ENCODE measurements at regions not wholly inside any gene's neighbourhood (a gene's known extent, or its start where the extent isn't known, plus 50 kb on each side); places are given as distances from the start of the nearest gene placed in this dataset.
"Not testable (repeated sequence)": the region's sequence is repeated elsewhere in the genome, so short reads cannot be mapped to it uniquely, and the experiment has no call there.

GRCh38 chr13:74562381-74562780 lies 428.2 kb upstream of the KLF12 start:
- Histone ChIP-seq H3K27ac (ENCODE audit: low read depth, low read length, severe bottlenecking) (no peak overlapping the region), H3K9me3 (ENCODE audit: control insufficient read depth, low read length) (no peaks in the 10 kb centered on the region), H3K4me3 (ENCODE audit: extremely low read depth, insufficient read depth, low read length, poor library complexity, severe bottlenecking) (no peak overlapping the region), H3K36me3 (ENCODE audit: control insufficient read depth, insufficient read depth, low read length) (no peaks in the 10 kb centered on the region), H3K4me1 (ENCODE audit: control insufficient read depth, insufficient read depth, low read length, poor library complexity, severe bottlenecking) (no peaks in the 10 kb centered on the region)
- no CpG with 5 or more reads among the region's 1 CpG for WGBS, 2 experiments (ENCODE audit: insufficient coverage in 2 of 2)

DNA sequence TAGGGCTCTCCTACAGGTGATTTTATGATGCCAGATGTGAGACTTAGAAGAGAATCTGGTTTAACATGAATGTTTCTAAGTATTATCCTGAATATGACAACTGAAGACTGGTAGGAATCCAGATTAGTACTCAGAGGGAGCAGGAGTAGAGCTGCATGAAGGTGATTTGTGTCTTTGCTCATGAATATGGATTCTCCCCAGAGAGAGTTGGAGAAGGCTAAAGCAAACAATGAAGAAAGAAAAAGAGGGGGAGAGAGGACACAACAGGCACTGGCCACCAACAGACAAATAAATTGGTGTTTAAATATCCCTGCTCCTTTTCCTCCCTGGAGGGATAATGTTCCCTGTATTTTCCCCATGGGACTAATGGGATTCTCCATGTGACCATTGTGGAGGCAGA lies 427.0 kb upstream of the KLF12 start:
- no peaks in the 10 kb centered on the region for H3K36me3 ChIP-seq (ENCODE audit: control insufficient read depth, insufficient read depth, low read length)
- H3K4me3 ChIP-seq (ENCODE audit: extremely low read depth, insufficient read depth, low read length, poor library complexity, severe bottlenecking) = no peak overlapping the region
- H3K9me3 ChIP-seq (ENCODE audit: control insufficient read depth, low read length) = no peaks in the 10 kb centered on the region
- no peaks in the 10 kb centered on the region for H3K4me1 ChIP-seq (ENCODE audit: control insufficient read depth, insufficient read depth, low read length, poor library complexity, severe bottlenecking)
- H3K27ac ChIP-seq (ENCODE audit: low read depth, low read length, severe bottlenecking) = no peak overlapping the region

DNA sequence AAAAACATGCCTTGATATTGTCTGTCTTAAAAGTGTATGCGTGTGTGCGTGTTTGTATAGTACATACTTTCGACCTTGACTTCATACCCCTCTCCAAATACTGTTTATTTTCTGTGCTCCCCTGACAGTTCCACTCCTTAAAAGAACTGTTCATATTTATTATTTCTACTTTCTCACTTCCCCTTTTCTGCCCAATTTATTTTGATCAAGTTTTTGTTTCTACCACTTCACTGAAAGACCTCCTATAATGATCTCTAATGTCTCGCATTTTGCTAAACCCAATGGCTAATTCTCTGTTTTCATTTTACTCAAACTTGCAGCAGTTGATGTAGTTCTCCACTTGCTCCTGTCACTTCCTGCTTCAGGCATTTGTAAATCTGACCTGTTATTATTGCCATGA lies 426.1 kb upstream of the KLF12 start:
- H3K4me1 ChIP-seq (ENCODE audit: control insufficient read depth, insufficient read depth, low read length, poor library complexity, severe bottlenecking) = no peaks in the 10 kb centered on the region
- H3K27ac ChIP-seq (ENCODE audit: low read depth, low read length, severe bottlenecking) = no peak overlapping the region
- no peaks in the 10 kb centered on the region for H3K36me3 ChIP-seq (ENCODE audit: control insufficient read depth, insufficient read depth, low read length)
- no peaks in the 10 kb centered on the region for H3K9me3 ChIP-seq (ENCODE audit: control insufficient read depth, low read length)
- 88% methylated on average over 2 of the region's 4 CpGs; no CpG with 5 or more reads in 1 of the 2 experiments for WGBS, 2 experiments (ENCODE audit: insufficient coverage in 2 of 2)
- no peak overlapping the region for H3K4me3 ChIP-seq (ENCODE audit: extremely low read depth, insufficient read depth, low read length, poor library complexity, severe bottlenecking)

DNA sequence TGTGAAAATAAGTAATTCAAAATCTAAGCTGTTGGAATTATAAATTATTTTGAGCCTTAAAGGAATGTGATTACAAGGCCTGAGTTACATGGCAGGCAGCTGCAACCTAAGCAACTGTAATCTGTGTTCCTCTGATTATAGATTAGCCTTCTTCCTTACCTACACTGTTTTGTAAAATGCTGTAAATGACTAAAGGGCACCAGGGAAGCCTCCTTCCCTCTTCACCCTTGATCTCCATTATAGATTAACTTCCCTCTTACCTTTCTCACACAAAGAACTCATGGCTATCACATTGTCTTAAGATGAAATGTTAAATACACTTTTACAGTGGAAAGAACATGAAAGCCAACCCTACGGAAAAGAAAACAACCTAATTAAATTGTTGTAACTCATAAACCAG lies 423.7 kb upstream of the KLF12 start:
- H3K27ac ChIP-seq (ENCODE audit: low read depth, low read length, severe bottlenecking) = no peak overlapping the region
- WGBS, 2 experiments (ENCODE audit: insufficient coverage in 2 of 2) = no CpG with 5 or more reads among the region's 1 CpG
- no peaks in the 10 kb centered on the region for H3K36me3 ChIP-seq (ENCODE audit: control insufficient read depth, insufficient read depth, low read length)
- no peaks in the 10 kb centered on the region for H3K9me3 ChIP-seq (ENCODE audit: control insufficient read depth, low read length)
- H3K4me1 ChIP-seq (ENCODE audit: control insufficient read depth, insufficient read depth, low read length, poor library complexity, severe bottlenecking) = peaks cover 6% of the 10 kb centered on the region
- no peak overlapping the region for H3K4me3 ChIP-seq (ENCODE audit: extremely low read depth, insufficient read depth, low read length, poor library complexity, severe bottlenecking)

DNA sequence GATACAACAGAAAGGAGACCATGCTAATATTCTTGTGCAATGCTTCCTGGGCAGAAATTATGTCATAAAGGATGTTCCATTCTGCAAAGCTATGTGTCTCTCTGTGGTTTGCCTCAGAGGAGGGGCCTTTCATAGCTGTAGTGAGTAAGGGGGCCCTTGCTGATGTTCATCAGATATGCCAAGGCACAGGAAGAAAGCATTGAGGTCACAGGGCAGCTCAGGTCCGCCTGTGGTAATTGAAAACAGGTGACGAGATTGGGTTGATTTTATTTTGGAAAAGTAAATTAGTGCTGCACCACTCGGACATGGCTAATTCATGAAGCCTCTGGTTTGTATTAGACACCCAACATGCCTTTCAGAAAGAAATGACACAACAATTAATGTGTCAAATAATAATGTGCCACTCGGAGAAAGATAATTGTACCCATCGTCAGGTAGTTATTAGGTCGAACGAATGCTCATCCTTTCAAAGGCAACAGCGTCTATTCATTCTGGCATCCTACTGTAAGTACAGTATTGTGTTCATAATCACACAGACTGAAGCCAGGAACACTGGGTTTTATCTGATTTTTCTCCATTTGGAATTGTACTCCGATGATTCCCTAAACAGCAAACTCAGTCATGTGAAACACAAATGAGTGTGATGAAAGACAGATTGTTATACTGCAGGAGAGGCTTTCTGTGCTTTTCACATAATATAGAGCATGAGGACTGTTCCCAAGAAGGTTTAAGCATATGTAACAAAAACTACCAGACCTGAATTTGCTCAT lies 421.6 kb upstream of the KLF12 start:
- H3K4me3 ChIP-seq (ENCODE audit: extremely low read depth, insufficient read depth, low read length, poor library complexity, severe bottlenecking) = no peak overlapping the region
- 88 to 95% methylated on average over 6 to 7 of the region's 9 CpGs for WGBS, 2 experiments (ENCODE audit: insufficient coverage in 2 of 2)
- no peaks in the 10 kb centered on the region for H3K9me3 ChIP-seq (ENCODE audit: control insufficient read depth, low read length)
- peaks cover 6% of the 10 kb centered on the region for H3K4me1 ChIP-seq (ENCODE audit: control insufficient read depth, insufficient read depth, low read length, poor library complexity, severe bottlenecking)
- H3K36me3 ChIP-seq (ENCODE audit: control insufficient read depth, insufficient read depth, low read length) = no peaks in the 10 kb centered on the region
- no peak overlapping the region for H3K27ac ChIP-seq (ENCODE audit: low read depth, low read length, severe bottlenecking)

- H3K27ac ChIP-seq (ENCODE audit: low read depth, low read length, severe bottlenecking) = no peak overlapping the region
- 94 to 100% methylated on average over 2 to 3 of the region's 3 CpGs for WGBS, 2 experiments (ENCODE audit: insufficient coverage in 2 of 2)
These were observed 421.0 kb upstream of the KLF12 start for GRCh38 chr13:74555276-74555625.

GRCh38 chr13:74554569-74555275 lies 420.5 kb upstream of the KLF12 start:
- 91 to 100% methylated on average over 3 to 7 of the region's 8 CpGs for WGBS, 2 experiments (ENCODE audit: insufficient coverage in 2 of 2)
- Histone ChIP-seq H3K36me3 (ENCODE audit: control insufficient read depth, insufficient read depth, low read length) (no peaks in the 10 kb centered on the region), H3K9me3 (ENCODE audit: control insufficient read depth, low read length) (no peaks in the 10 kb centered on the region), H3K4me3 (ENCODE audit: extremely low read depth, insufficient read depth, low read length, poor library complexity, severe bottlenecking) (no peak overlapping the region), H3K4me1 (ENCODE audit: control insufficient read depth, insufficient read depth, low read length, poor library complexity, severe bottlenecking) (peaks cover 6% of the 10 kb centered on the region), H3K27ac (ENCODE audit: low read depth, low read length, severe bottlenecking) (no peak overlapping the region)

More at GRCh38 chr13:74555276-74555625, 421.0 kb upstream of the KLF12 start:
- Histone ChIP-seq H3K4me3 (ENCODE audit: extremely low read depth, insufficient read depth, low read length, poor library complexity, severe bottlenecking) (no peak overlapping the region), H3K4me1 (ENCODE audit: control insufficient read depth, insufficient read depth, low read length, poor library complexity, severe bottlenecking) (peaks cover 6% of the 10 kb centered on the region), H3K9me3 (ENCODE audit: control insufficient read depth, low read length) (no peaks in the 10 kb centered on the region), H3K36me3 (ENCODE audit: control insufficient read depth, insufficient read depth, low read length) (no peaks in the 10 kb centered on the region)

GRCh38 chr13:74550039-74550438 lies 415.8 kb upstream of the KLF12 start:
- no CpG with 5 or more reads among the region's 2 CpGs for WGBS, 2 experiments (ENCODE audit: insufficient coverage in 2 of 2)
- no peak overlapping the region for H3K27ac ChIP-seq (ENCODE audit: low read depth, low read length, severe bottlenecking)
- no peaks in the 10 kb centered on the region for H3K36me3 ChIP-seq (ENCODE audit: control insufficient read depth, insufficient read depth, low read length)
- H3K4me1 ChIP-seq (ENCODE audit: control insufficient read depth, insufficient read depth, low read length, poor library complexity, severe bottlenecking) = peaks cover 6% of the 10 kb centered on the region
- no peaks in the 10 kb centered on the region for H3K9me3 ChIP-seq (ENCODE audit: control insufficient read depth, low read length)
- no peak overlapping the region for H3K4me3 ChIP-seq (ENCODE audit: extremely low read depth, insufficient read depth, low read length, poor library complexity, severe bottlenecking)

- 91 to 92% methylated on average over 7 of the region's 11 CpGs for WGBS, 2 experiments (ENCODE audit: insufficient coverage in 2 of 2)
- not testable (repeated sequence) for H3K9me3 ChIP-seq (ENCODE audit: control insufficient read depth, low read length); H3K36me3 ChIP-seq (ENCODE audit: control insufficient read depth, insufficient read depth, low read length); H3K27ac ChIP-seq (ENCODE audit: low read depth, low read length, severe bottlenecking); H3K4me1 ChIP-seq (ENCODE audit: control insufficient read depth, insufficient read depth, low read length, poor library complexity, severe bottlenecking); H3K4me3 ChIP-seq (ENCODE audit: extremely low read depth, insufficient read depth, low read length, poor library complexity, severe bottlenecking)
These were observed 402.4 kb upstream of the KLF12 start for GRCh38 chr13:74536649-74537048.

DNA sequence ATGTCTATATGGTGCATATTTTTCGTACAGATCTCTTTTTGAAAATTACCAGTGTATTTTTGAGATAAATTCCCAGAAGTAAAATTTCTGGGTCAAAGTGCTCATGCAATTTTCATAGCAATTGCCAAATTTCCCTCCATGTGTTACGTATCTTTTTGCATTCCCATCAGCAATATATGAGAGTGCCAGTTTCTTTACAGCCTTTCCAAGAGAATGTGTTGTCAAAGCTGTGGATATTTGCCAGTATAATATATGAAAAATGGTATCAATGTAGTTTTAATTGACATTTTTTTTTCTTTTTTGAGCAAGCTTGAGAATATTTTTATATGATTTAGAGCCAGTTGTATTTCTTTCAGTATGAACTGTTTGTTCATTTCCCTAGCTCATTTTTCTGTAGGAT lies 399.0 kb upstream of the KLF12 start:
- 100% methylated on average over 1 of the region's 2 CpGs; no CpG with 5 or more reads in 1 of the 2 experiments for WGBS, 2 experiments (ENCODE audit: insufficient coverage in 2 of 2)
- Histone ChIP-seq H3K9me3 (ENCODE audit: control insufficient read depth, low read length) (no peaks in the 10 kb centered on the region), H3K4me1 (ENCODE audit: control insufficient read depth, insufficient read depth, low read length, poor library complexity, severe bottlenecking) (no peaks in the 10 kb centered on the region), H3K36me3 (ENCODE audit: control insufficient read depth, insufficient read depth, low read length) (no peaks in the 10 kb centered on the region), H3K27ac (ENCODE audit: low read depth, low read length, severe bottlenecking) (no peak overlapping the region), H3K4me3 (ENCODE audit: extremely low read depth, insufficient read depth, low read length, poor library complexity, severe bottlenecking) (no peak overlapping the region)

GRCh38 chr13:74530011-74530410 lies 395.8 kb upstream of the KLF12 start:
- no CpG with 5 or more reads among the region's 1 CpG for WGBS, 2 experiments (ENCODE audit: insufficient coverage in 2 of 2)
- Histone ChIP-seq H3K36me3 (ENCODE audit: control insufficient read depth, insufficient read depth, low read length) (no peaks in the 10 kb centered on the region), H3K4me1 (ENCODE audit: control insufficient read depth, insufficient read depth, low read length, poor library complexity, severe bottlenecking) (no peaks in the 10 kb centered on the region), H3K9me3 (ENCODE audit: control insufficient read depth, low read length) (no peaks in the 10 kb centered on the region), H3K4me3 (ENCODE audit: extremely low read depth, insufficient read depth, low read length, poor library complexity, severe bottlenecking) (no peak overlapping the region), H3K27ac (ENCODE audit: low read depth, low read length, severe bottlenecking) (no peak overlapping the region)

Data from mesodermal cell (in vitro differentiated cells).